HepG2 (cell line): ENCODE measurements at regions not wholly inside any gene's neighbourhood (a gene's known extent, or its start where the extent isn't known, plus 50 kb on each side); places are given as distances from the start of the nearest gene placed in this dataset.

Source experiments
- ARNTL ChIP-seq: sonication (generic); formaldehyde crosslinking; IDR thresholded peaks from 2 replicates; pipeline ENCODE4 v1.4.0; 2020; ENCODE audit warnings: mild to moderate bottlenecking, missing genetic modification reagents
- BRF2 ChIP-seq: sonication (generic); formaldehyde crosslinking; IDR thresholded peaks from 2 replicates; pipeline ENCODE4 v1.8.1; 2022; ENCODE audit warnings: mild to moderate bottlenecking, missing genetic modification reagents
- CBX1 ChIP-seq: IDR thresholded peaks from one replicate; pipeline ENCODE4 v1.6.1; 2016; ENCODE audit warnings: antibody characterized with exemption, low read depth
- EED ChIP-seq: sonication (generic); formaldehyde crosslinking; IDR thresholded peaks from 2 replicates; pipeline ENCODE4 v1.5.0; 2020; ENCODE audit warnings: mild to moderate bottlenecking, missing genetic modification reagents
- EZH2 ChIP-seq: conservative IDR thresholded peaks from 2 replicates; pipeline ENCODE4 v1.6.1; 2012; ENCODE audit warnings: mild to moderate bottlenecking, low read depth, low read length, moderate library complexity
- FOXA3 ChIP-seq: IDR thresholded peaks from 2 replicates; pipeline ENCODE4 v1.6.1; 2016; ENCODE audit warnings: missing genetic modification reagents, missing compliant biosample characterization
- JUND ChIP-seq: sonication (generic); formaldehyde crosslinking; IDR thresholded peaks from 2 replicates; pipeline ENCODE4 v1.8.0; 2022; ENCODE audit warnings: mild to moderate bottlenecking, missing genetic modification reagents
- KAT7 ChIP-seq: IDR thresholded peaks from 2 replicates; pipeline ENCODE4 v1.6.1; 2018; ENCODE audit warnings: borderline replicate concordance, missing compliant biosample characterization
- SALL1 ChIP-seq: sonication (generic); formaldehyde crosslinking; IDR thresholded peaks from 2 replicates; pipeline ENCODE4 v1.8.0; 2022; ENCODE audit warnings: mild to moderate bottlenecking, missing genetic modification reagents
- TOPORS ChIP-seq: sonication (generic); formaldehyde crosslinking; IDR thresholded peaks from 2 replicates; pipeline ENCODE4 v1.8.0; 2023; ENCODE audit warnings: mild to moderate bottlenecking, missing genetic modification reagents
- ZMYM4 ChIP-seq: sonication (generic); formaldehyde crosslinking; IDR thresholded peaks from 2 replicates; pipeline ENCODE4 v1.8.1; 2023; ENCODE audit warnings: mild to moderate bottlenecking, missing genetic modification reagents
- ZNF382 ChIP-seq: sonication (generic); formaldehyde crosslinking; IDR thresholded peaks from 2 replicates; pipeline ENCODE4 v1.5.0; 2020; ENCODE audit warnings: missing genetic modification reagents, mild to moderate bottlenecking, borderline replicate concordance
- ZNF563 ChIP-seq: sonication (generic); formaldehyde crosslinking; IDR thresholded peaks from 2 replicates; pipeline ENCODE4 v1.8.0; 2022; ENCODE audit warnings: mild to moderate bottlenecking, moderate library complexity, missing genetic modification reagents
- ZNF761 ChIP-seq: sonication (generic); formaldehyde crosslinking; conservative IDR thresholded peaks from 2 replicates; pipeline ENCODE4 v1.4.0; 2020; ENCODE audit warnings: mild to moderate bottlenecking, missing genetic modification reagents
- ZSCAN21 ChIP-seq: sonication (generic); formaldehyde crosslinking; IDR thresholded peaks from 2 replicates; pipeline ENCODE4 v1.8.0; 2022; ENCODE audit warnings: mild to moderate bottlenecking, missing genetic modification reagents, moderate library complexity, borderline replicate concordance
- TF ChIP-seq, protein P1 (sequence below): IDR thresholded peaks from 2 replicates; pipeline ENCODE4 v1.6.1; 2012; ENCODE audit warnings: inconsistent platforms
- TF ChIP-seq, protein P2 (sequence below): IDR thresholded peaks from 2 replicates; pipeline ENCODE4 v1.6.1; 2018; ENCODE audit warnings: missing genetic modification reagents, mild to moderate bottlenecking, missing compliant biosample characterization
- TF ChIP-seq, protein P3 (sequence below): sonication (generic); formaldehyde crosslinking; IDR thresholded peaks from 2 replicates; pipeline ENCODE4 v1.8.1; 2023; ENCODE audit warnings: mild to moderate bottlenecking, inconsistent platforms, moderate library complexity, missing genetic modification reagents, borderline replicate concordance
- TF ChIP-seq, protein P4 (sequence below), 2 experiments: sonication (generic) in 1 of 2; formaldehyde crosslinking in 1 of 2; IDR thresholded peaks; 2 replicates each; pipeline versions ENCODE4 v1.6.1 to v1.9.0; 2014 to 2022; ENCODE audit warnings: antibody characterized with exemption in 1 of 2, borderline replicate concordance in 1 of 2, inconsistent platforms in 1 of 2, low read depth in 1 of 2, missing genetic modification reagents in 1 of 2
- TF ChIP-seq, protein P5 (sequence below): IDR thresholded peaks from 2 replicates; pipeline ENCODE4 v1.6.1; 2016

DNA sequence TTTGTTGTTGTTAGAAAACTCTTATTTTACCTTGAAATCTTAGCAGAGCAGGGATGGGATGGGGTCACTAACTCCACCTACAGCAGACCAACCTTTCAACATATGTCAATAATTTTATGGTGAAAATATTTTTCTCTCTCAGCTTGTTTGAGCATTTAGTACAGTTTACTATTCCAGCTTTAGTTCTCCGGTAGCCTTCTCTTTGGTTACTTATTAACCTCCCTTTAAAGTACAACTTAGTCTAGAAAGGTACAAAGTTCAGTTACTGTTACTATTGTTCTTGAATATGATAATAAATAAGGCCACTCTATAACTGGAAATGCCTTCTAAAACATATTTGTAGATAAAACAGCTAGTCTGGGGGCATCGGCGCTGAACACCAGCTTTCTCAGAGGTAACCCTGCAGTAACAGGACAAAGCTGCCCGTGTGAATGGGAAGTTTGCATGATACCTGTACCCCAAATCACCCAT, 233.3 kb downstream of the PCSK1 start (continued):
- TF ChIP-seq, protein P1, sequence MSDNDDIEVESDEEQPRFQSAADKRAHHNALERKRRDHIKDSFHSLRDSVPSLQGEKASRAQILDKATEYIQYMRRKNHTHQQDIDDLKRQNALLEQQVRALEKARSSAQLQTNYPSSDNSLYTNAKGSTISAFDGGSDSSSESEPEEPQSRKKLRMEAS: no peak; the same call in 1 of the 2 replicates
- TF ChIP-seq KAT7 (CRISPR knock-in tag) (no peak; the same call in 1 of the 2 replicates), JUND (CRISPR knock-in tag) (no peak), ZNF382 (CRISPR knock-in tag) (no peak), EZH2 (no peak), CBX1 (no peak), TOPORS (CRISPR knock-in tag) (no peak), FOXA3 (CRISPR knock-in tag) (peak; percentile 77), ZMYM4 (CRISPR knock-in tag) (peak; percentile 39; the same call in 1 of the 2 replicates), EED (CRISPR knock-in tag) (no peak), SALL1 (peak; percentile 94), ZNF761 (CRISPR knock-in tag) (no peak), ZNF563 (CRISPR knock-in tag) (no peak), BRF2 (CRISPR knock-in tag) (no peak), ARNTL (no peak), ZSCAN21 (CRISPR knock-in tag) (no peak)
- TF ChIP-seq, protein P2, sequence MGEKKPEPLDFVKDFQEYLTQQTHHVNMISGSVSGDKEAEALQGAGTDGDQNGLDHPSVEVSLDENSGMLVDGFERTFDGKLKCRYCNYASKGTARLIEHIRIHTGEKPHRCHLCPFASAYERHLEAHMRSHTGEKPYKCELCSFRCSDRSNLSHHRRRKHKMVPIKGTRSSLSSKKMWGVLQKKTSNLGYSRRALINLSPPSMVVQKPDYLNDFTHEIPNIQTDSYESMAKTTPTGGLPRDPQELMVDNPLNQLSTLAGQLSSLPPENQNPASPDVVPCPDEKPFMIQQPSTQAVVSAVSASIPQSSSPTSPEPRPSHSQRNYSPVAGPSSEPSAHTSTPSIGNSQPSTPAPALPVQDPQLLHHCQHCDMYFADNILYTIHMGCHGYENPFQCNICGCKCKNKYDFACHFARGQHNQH (CRISPR knock-in tag): peak; percentile 34
- TF ChIP-seq, protein P3, sequence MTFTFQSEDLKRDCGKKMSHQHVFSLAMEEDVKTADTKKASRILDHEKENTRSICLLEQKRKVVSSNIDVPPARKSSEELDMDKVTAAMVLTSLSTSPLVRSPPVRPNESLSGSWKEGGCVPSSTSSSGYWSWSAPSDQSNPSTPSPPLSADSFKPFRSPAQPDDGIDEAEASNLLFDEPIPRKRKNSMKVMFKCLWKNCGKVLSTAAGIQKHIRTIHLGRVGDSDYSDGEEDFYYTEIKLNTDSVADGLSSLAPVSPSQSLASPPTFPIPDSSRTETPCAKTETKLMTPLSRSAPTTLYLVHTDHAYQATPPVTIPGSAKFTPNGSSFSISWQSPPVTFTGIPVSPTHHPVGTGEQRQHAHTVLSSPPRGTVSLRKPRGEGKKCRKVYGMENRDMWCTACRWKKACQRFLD: no peak
- TF ChIP-seq, protein P4, sequence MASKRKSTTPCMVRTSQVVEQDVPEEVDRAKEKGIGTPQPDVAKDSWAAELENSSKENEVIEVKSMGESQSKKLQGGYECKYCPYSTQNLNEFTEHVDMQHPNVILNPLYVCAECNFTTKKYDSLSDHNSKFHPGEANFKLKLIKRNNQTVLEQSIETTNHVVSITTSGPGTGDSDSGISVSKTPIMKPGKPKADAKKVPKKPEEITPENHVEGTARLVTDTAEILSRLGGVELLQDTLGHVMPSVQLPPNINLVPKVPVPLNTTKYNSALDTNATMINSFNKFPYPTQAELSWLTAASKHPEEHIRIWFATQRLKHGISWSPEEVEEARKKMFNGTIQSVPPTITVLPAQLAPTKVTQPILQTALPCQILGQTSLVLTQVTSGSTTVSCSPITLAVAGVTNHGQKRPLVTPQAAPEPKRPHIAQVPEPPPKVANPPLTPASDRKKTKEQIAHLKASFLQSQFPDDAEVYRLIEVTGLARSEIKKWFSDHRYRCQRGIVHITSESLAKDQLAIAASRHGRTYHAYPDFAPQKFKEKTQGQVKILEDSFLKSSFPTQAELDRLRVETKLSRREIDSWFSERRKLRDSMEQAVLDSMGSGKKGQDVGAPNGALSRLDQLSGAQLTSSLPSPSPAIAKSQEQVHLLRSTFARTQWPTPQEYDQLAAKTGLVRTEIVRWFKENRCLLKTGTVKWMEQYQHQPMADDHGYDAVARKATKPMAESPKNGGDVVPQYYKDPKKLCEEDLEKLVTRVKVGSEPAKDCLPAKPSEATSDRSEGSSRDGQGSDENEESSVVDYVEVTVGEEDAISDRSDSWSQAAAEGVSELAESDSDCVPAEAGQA (IDR thresholded peaks at IDR 0.05; ENCODE audit: low read depth): no peak
- TF ChIP-seq, protein P4 (CRISPR knock-in tag; IDR thresholded peaks at IDR 0.05; ENCODE audit: borderline replicate concordance): no peak
- TF ChIP-seq, protein P5, sequence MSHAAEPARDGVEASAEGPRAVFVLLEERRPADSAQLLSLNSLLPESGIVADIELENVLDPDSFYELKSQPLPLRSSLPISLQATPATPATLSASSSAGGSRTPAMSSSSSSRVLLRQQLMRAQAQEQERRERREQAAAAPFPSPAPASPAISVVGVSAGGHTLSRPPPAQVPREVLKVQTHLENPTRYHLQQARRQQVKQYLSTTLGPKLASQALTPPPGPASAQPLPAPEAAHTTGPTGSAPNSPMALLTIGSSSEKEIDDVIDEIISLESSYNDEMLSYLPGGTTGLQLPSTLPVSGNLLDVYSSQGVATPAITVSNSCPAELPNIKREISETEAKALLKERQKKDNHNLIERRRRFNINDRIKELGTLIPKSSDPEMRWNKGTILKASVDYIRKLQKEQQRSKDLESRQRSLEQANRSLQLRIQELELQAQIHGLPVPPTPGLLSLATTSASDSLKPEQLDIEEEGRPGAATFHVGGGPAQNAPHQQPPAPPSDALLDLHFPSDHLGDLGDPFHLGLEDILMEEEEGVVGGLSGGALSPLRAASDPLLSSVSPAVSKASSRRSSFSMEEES: no peak
